ENCODE measurements at regions not wholly inside any gene's neighbourhood (a gene's known extent, or its start where the extent isn't known, plus 50 kb on each side); places are given as distances from the start of the nearest gene placed in this dataset.
A peak's percentile ranks its signal among the peaks of the same experiment; 100 is the strongest.
"Not testable (repeated sequence)": the region's sequence is repeated elsewhere in the genome, so short reads cannot be mapped to it uniquely, and the experiment has no call there.

GRCh38 chr9:2267181-2267745, 252.1 kb downstream of the SMARCA2 start:
- H3K4me3 ChIP-seq (ENCODE audit: control insufficient read depth, low read depth, low read length): no peak overlapping the region
- TF ChIP-seq CTCF (conservative IDR thresholded peaks at IDR 0.05; ENCODE audit: control insufficient read depth, insufficient read depth, low read depth, low read length): no peak
- peak; percentile 19 for DNase-seq (ENCODE audit: low read depth)

- no peak for TF ChIP-seq CTCF (conservative IDR thresholded peaks at IDR 0.05; ENCODE audit: control insufficient read depth, insufficient read depth, low read depth, low read length)
- DNase-seq (ENCODE audit: low read depth): no peak
- H3K4me3 ChIP-seq (ENCODE audit: control insufficient read depth, low read depth, low read length): no peak overlapping the region
Measured at GRCh38 chr9:2269778-2270177, 254.6 kb downstream of the SMARCA2 start.

- no peak for TF ChIP-seq CTCF (conservative IDR thresholded peaks at IDR 0.05; ENCODE audit: control insufficient read depth, insufficient read depth, low read depth, low read length)
- no peak overlapping the region for H3K4me3 ChIP-seq (ENCODE audit: control insufficient read depth, low read depth, low read length)
- no peak for DNase-seq (ENCODE audit: low read depth)
Measured at GRCh38 chr9:2270565-2270964, 255.4 kb downstream of the SMARCA2 start.

GRCh38 chr9:2271426-2271825, 256.3 kb downstream of the SMARCA2 start:
- peak; percentile 27 for DNase-seq (ENCODE audit: low read depth)

GRCh38 chr9:2274762-2275161, 259.6 kb downstream of the SMARCA2 start:
- H3K4me3 ChIP-seq (ENCODE audit: control insufficient read depth, low read depth, low read length): no peak overlapping the region
- DNase-seq (ENCODE audit: low read depth): no peak
- TF ChIP-seq CTCF (conservative IDR thresholded peaks at IDR 0.05; ENCODE audit: control insufficient read depth, insufficient read depth, low read depth, low read length): no peak

More at GRCh38 chr9:2271426-2271825, 256.3 kb downstream of the SMARCA2 start:
- no peak overlapping the region for H3K4me3 ChIP-seq (ENCODE audit: control insufficient read depth, low read depth, low read length)
- TF ChIP-seq CTCF (conservative IDR thresholded peaks at IDR 0.05; ENCODE audit: control insufficient read depth, insufficient read depth, low read depth, low read length): no peak

GRCh38 chr9:2276296-2276695, 261.1 kb downstream of the SMARCA2 start:
- H3K4me3 ChIP-seq (ENCODE audit: control insufficient read depth, low read depth, low read length): no peak overlapping the region
- DNase-seq (ENCODE audit: low read depth): no peak
- TF ChIP-seq CTCF (conservative IDR thresholded peaks at IDR 0.05; ENCODE audit: control insufficient read depth, insufficient read depth, low read depth, low read length): no peak

- not testable (repeated sequence) for DNase-seq (ENCODE audit: low read depth); H3K4me3 ChIP-seq (ENCODE audit: control insufficient read depth, low read depth, low read length)
Measured at GRCh38 chr9:2277133-2277532, 262.0 kb downstream of the SMARCA2 start.

GRCh38 chr9:2277644-2278043, 262.5 kb downstream of the SMARCA2 start:
- not testable (repeated sequence) for DNase-seq (ENCODE audit: low read depth)

GRCh38 chr9:2279138-2279537, 264.0 kb downstream of the SMARCA2 start:
- H3K4me3 ChIP-seq (ENCODE audit: control insufficient read depth, low read depth, low read length); DNase-seq (ENCODE audit: low read depth): not testable (repeated sequence)

More at GRCh38 chr9:2277644-2278043, 262.5 kb downstream of the SMARCA2 start:
- not testable (repeated sequence) for H3K4me3 ChIP-seq (ENCODE audit: control insufficient read depth, low read depth, low read length)
